HepG2 (cell line): ENCODE measurements at regions not wholly inside any gene's neighbourhood (a gene's known extent, or its start where the extent isn't known, plus 50 kb on each side); places are given as distances from the start of the nearest gene placed in this dataset.

Experiments
- ARHGAP35 ChIP-seq: sonication (generic); formaldehyde crosslinking; IDR thresholded peaks from 2 replicates; pipeline ENCODE4 v1.9.0; 2022; ENCODE audit warnings: mild to moderate bottlenecking, inconsistent platforms, moderate library complexity, missing genetic modification reagents, borderline replicate concordance
- HHEX ChIP-seq: IDR thresholded peaks from 2 replicates; pipeline ENCODE4 v1.6.1; 2016; ENCODE audit warnings: control low read depth
- HNF4A ChIP-seq: sonication (generic); formaldehyde crosslinking; IDR thresholded peaks from 2 replicates; pipeline ENCODE4 v1.4.0; 2020; ENCODE audit warnings: missing genetic modification reagents
- HOXA5 ChIP-seq: sonication (generic); formaldehyde crosslinking; IDR thresholded peaks from 2 replicates; pipeline ENCODE4 v1.4.0; 2020; ENCODE audit warnings: missing genetic modification reagents
- IRF1 ChIP-seq: sonication (generic); formaldehyde crosslinking; IDR thresholded peaks from 2 replicates; pipeline ENCODE4 v1.4.0; 2020; ENCODE audit warnings: low read depth, mild to moderate bottlenecking, missing genetic modification reagents
- ISL2 ChIP-seq: sonication (generic); formaldehyde crosslinking; IDR thresholded peaks from 2 replicates; pipeline ENCODE4 v1.5.0; 2020; ENCODE audit warnings: missing genetic modification reagents
- KAT7 ChIP-seq: IDR thresholded peaks from 2 replicates; pipeline ENCODE4 v1.6.1; 2018; ENCODE audit warnings: borderline replicate concordance, missing compliant biosample characterization
- KDM2A ChIP-seq: sonication (generic); formaldehyde crosslinking; IDR thresholded peaks from 2 replicates; pipeline ENCODE4 v1.4.0; 2020; ENCODE audit warnings: low read depth, missing genetic modification reagents, borderline replicate concordance
- NFAT5 ChIP-seq: sonication (generic); formaldehyde crosslinking; IDR thresholded peaks from 2 replicates; pipeline ENCODE4 v1.4.0; 2020; ENCODE audit warnings: missing genetic modification reagents
- REL ChIP-seq: sonication (generic); formaldehyde crosslinking; conservative IDR thresholded peaks from 2 replicates; pipeline ENCODE4 v1.8.0; 2022; ENCODE audit warnings: mild to moderate bottlenecking, missing genetic modification reagents, moderate library complexity
- SMC3 ChIP-seq: IDR thresholded peaks from 2 replicates; pipeline ENCODE4 v1.6.1; 2011; ENCODE audit warnings: low read length, improper control_type of control experiment
- SP2 ChIP-seq: sonication (generic); formaldehyde crosslinking; IDR thresholded peaks from 2 replicates; pipeline ENCODE4 v1.5.1; 2020; ENCODE audit warnings: mild to moderate bottlenecking, missing genetic modification reagents
- TCF12 ChIP-seq, 2 experiments: fragments of 450-650 bp in 1 of 2; sonication (generic) in 1 of 2; formaldehyde crosslinking in 1 of 2; IDR thresholded peaks; 2 replicates each; pipeline versions ENCODE4 v1.6.1 to v1.8.0; 2017 to 2022; ENCODE audit warnings: antibody characterized with exemption in 1 of 2, mild to moderate bottlenecking in 1 of 2, missing genetic modification reagents in 1 of 2, moderate library complexity in 1 of 2
- ZBTB26 ChIP-seq: IDR thresholded peaks from 2 replicates; pipeline ENCODE4 v1.6.1; 2016; ENCODE audit warnings: missing compliant biosample characterization, missing genetic modification reagents, borderline replicate concordance
- ZKSCAN1 ChIP-seq: fragments of 150-350 bp; IDR thresholded peaks from 2 replicates; pipeline ENCODE4 v1.6.1; 2014; ENCODE audit warnings: low read length
- ZNF30 ChIP-seq: sonication (generic); formaldehyde crosslinking; IDR thresholded peaks from 2 replicates; pipeline ENCODE4 v1.5.0; 2020; ENCODE audit warnings: mild to moderate bottlenecking, missing genetic modification reagents
- ZNF746 ChIP-seq: sonication (generic); formaldehyde crosslinking; IDR thresholded peaks from 2 replicates; pipeline ENCODE4 v1.8.0; 2022; ENCODE audit warnings: mild to moderate bottlenecking, missing genetic modification reagents
- TF ChIP-seq, protein P1 (sequence below): sonication (generic); formaldehyde crosslinking; IDR thresholded peaks from 2 replicates; pipeline ENCODE4 v1.4.0; 2020; ENCODE audit warnings: mild to moderate bottlenecking, missing genetic modification reagents, borderline replicate concordance

GRCh38 chr6:125507987-125508655, 206.4 kb upstream of the HDDC2 start (continued):
- TF ChIP-seq NFAT5 (CRISPR knock-in tag) = no peak
- TF ChIP-seq ARHGAP35 (CRISPR knock-in tag) = no peak
- TF ChIP-seq ZBTB26 (CRISPR knock-in tag) = no peak
- no peak for TF ChIP-seq HOXA5 (CRISPR knock-in tag)
- no peak for TF ChIP-seq IRF1 (CRISPR knock-in tag)
- 0 out of 2 replicates have a peak, but pooled peaks have one; percentile 38 for TF ChIP-seq ISL2 (CRISPR knock-in tag)
- peak; percentile 37; the same call in 1 of the 2 replicates for TF ChIP-seq HNF4A (CRISPR knock-in tag)
- no peak for TF ChIP-seq ZKSCAN1
- TF ChIP-seq KDM2A = no peak
- TF ChIP-seq REL (CRISPR knock-in tag) = no peak
- no peak for TF ChIP-seq KAT7 (CRISPR knock-in tag)
- TF ChIP-seq HHEX (CRISPR knock-in tag) = peak; percentile 87
- no peak for TF ChIP-seq SMC3
- TF ChIP-seq TCF12 (IDR thresholded peaks at IDR 0.05) = no peak
- no peak for TF ChIP-seq TCF12 (CRISPR knock-in tag; IDR thresholded peaks at IDR 0.05)
- no peak for TF ChIP-seq SP2 (CRISPR knock-in tag)
- TF ChIP-seq ZNF746 (CRISPR knock-in tag) = no peak
- TF ChIP-seq, protein P1, sequence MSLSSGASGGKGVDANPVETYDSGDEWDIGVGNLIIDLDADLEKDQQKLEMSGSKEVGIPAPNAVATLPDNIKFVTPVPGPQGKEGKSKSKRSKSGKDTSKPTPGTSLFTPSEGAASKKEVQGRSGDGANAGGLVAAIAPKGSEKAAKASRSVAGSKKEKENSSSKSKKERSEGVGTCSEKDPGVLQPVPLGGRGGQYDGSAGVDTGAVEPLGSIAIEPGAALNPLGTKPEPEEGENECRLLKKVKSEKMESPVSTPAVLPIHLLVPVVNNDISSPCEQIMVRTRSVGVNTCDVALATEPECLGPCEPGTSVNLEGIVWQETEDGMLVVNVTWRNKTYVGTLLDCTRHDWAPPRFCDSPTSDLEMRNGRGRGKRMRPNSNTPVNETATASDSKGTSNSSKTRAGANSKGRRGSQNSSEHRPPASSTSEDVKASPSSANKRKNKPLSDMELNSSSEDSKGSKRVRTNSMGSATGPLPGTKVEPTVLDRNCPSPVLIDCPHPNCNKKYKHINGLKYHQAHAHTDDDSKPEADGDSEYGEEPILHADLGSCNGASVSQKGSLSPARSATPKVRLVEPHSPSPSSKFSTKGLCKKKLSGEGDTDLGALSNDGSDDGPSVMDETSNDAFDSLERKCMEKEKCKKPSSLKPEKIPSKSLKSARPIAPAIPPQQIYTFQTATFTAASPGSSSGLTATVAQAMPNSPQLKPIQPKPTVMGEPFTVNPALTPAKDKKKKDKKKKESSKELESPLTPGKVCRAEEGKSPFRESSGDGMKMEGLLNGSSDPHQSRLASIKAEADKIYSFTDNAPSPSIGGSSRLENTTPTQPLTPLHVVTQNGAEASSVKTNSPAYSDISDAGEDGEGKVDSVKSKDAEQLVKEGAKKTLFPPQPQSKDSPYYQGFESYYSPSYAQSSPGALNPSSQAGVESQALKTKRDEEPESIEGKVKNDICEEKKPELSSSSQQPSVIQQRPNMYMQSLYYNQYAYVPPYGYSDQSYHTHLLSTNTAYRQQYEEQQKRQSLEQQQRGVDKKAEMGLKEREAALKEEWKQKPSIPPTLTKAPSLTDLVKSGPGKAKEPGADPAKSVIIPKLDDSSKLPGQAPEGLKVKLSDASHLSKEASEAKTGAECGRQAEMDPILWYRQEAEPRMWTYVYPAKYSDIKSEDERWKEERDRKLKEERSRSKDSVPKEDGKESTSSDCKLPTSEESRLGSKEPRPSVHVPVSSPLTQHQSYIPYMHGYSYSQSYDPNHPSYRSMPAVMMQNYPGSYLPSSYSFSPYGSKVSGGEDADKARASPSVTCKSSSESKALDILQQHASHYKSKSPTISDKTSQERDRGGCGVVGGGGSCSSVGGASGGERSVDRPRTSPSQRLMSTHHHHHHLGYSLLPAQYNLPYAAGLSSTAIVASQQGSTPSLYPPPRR (CRISPR knock-in tag) = peak; percentile 78
- TF ChIP-seq ZNF30 = no peak
